Endothelial cell of umbilical vein (primary cell): ENCODE measurements at regions not wholly inside any gene's neighbourhood (a gene's known extent, or its start where the extent isn't known, plus 50 kb on each side); places are given as distances from the start of the nearest gene placed in this dataset.

Experiments used
- BruUV-seq: library from RNA; stranded (reverse); fragments of 400-500 nt; replicated peaks from 2 replicates; lab custom pipeline; 2021; lab: Mats Ljungman, UMichigan
- CTCF ChIA-PET: fragments of 300-600, 350-600 bp; sonication (Branson Sonifier 250); formaldehyde crosslinking; loops from one replicate; lab custom pipeline; 2021; ENCODE audit warnings: antibody characterized with exemption, inconsistent platforms; lab: Charles Lee
- POLR2A ChIA-PET: fragments of 300-600, 350-600 bp; sonication (Branson Sonifier 250); formaldehyde crosslinking; loops from one replicate; lab custom pipeline; 2021; ENCODE audit warnings: antibody characterized with exemption, inconsistent platforms; lab: Charles Lee
- DNase-seq: peaks from one replicate; pipeline ENCODE4 v3.0.0-alpha.2; 2011; ENCODE audit warnings: low read depth, low spot score
- FAIRE-seq: peaks from 2 replicates; lab custom pipeline; 2011; peaks lifted over from hg19 to GRCh38; lab: Jason Lieb, UNC
- H2AFZ ChIP-seq: 2 replicates; pipeline ENCODE4 v1.6.0; 2012; ENCODE audit warnings: low read depth, low read length, control low read depth, inconsistent platforms
- H3K27ac ChIP-seq: 2 replicates; pipeline ENCODE4 v1.5.1; 2011; ENCODE audit warnings: low read depth, mild to moderate bottlenecking, control low read depth, low read length, moderate library complexity; ENCODE audit not compliant: insufficient read depth
- H3K27me3 ChIP-seq, 2 experiments: 2 replicates each; pipeline versions ENCODE4 v1.6.0 to v1.6.1; 2011; ENCODE audit warnings: low read length in 2 of 2, mixed read lengths in 1 of 2; ENCODE audit not compliant: control insufficient read depth in 2 of 2, insufficient read depth in 2 of 2
- H3K36me3 ChIP-seq, 2 experiments: 2 replicates in 1 of 2; 3 replicates in 1 of 2; pipeline ENCODE4 v1.5.1; 2011; ENCODE audit warnings: low read length in 2 of 2, mild to moderate bottlenecking in 1 of 2, moderate library complexity in 1 of 2; ENCODE audit not compliant: control insufficient read depth in 2 of 2, insufficient read depth in 2 of 2; ENCODE audit errors: extremely low read depth in 1 of 2
- H3K4me1 ChIP-seq: 3 replicates; pipeline ENCODE4 v1.5.1; 2011; ENCODE audit warnings: mild to moderate bottlenecking, low read length; ENCODE audit not compliant: control insufficient read depth, insufficient read depth; ENCODE audit errors: extremely low read depth
- H3K4me2 ChIP-seq: 2 replicates; pipeline ENCODE4 v1.6.1; 2011; ENCODE audit warnings: low read length, control low read depth, mixed read lengths; ENCODE audit not compliant: insufficient read depth
- H3K4me3 ChIP-seq, 3 experiments: fragments of 200-600 bp in 1 of 3; sonication (generic), shearing (Covaris generic) in 1 of 3; replicated peaks in 1 of 3; 2 replicates each; pipeline ENCODE4 v1.5.1; 2011 to 2016; ENCODE audit warnings: control low read depth in 3 of 3, low read length in 3 of 3, mild to moderate bottlenecking in 2 of 3, inconsistent platforms in 1 of 3, low read depth in 1 of 3, moderate library complexity in 1 of 3; ENCODE audit not compliant: insufficient read depth in 1 of 3
- H3K79me2 ChIP-seq: 2 replicates; pipeline ENCODE4 v1.6.0; 2012; ENCODE audit warnings: low read length, inconsistent platforms; ENCODE audit not compliant: control insufficient read depth, insufficient read depth
- H3K9ac ChIP-seq: replicated peaks from 2 replicates; pipeline ENCODE3; 2011; ENCODE audit warnings: low read length, control low read depth; ENCODE audit not compliant: insufficient read depth; ENCODE audit errors: extremely low read depth
- H3K9me1 ChIP-seq: replicated peaks from 3 replicates; pipeline ENCODE4 v1.6.0; 2011; ENCODE audit warnings: mild to moderate bottlenecking, low read length; ENCODE audit not compliant: control insufficient read depth, insufficient read depth; ENCODE audit errors: extremely low read depth
- H3K9me3 ChIP-seq: replicated peaks from 2 replicates; pipeline ENCODE4 v1.5.1; 2012; ENCODE audit warnings: low read length, inconsistent platforms; ENCODE audit not compliant: control insufficient read depth, insufficient read depth
- H4K20me1 ChIP-seq: replicated peaks from 2 replicates; pipeline ENCODE3; 2011; ENCODE audit warnings: mild to moderate bottlenecking, low read length; ENCODE audit not compliant: control insufficient read depth, insufficient read depth; ENCODE audit errors: extremely low read depth
- CTCF ChIP-seq, 2 donors: IDR thresholded peaks; 1 replicate in 1 of 2; 2 replicates in 1 of 2; pipeline ENCODE4 v1.5.1; 2011; ENCODE audit warnings: low read length in 2 of 2, mild to moderate bottlenecking in 2 of 2, moderate library complexity in 2 of 2, control low read depth in 1 of 2, inconsistent platforms in 1 of 2, low read depth in 1 of 2; ENCODE audit not compliant: insufficient read depth in 1 of 2; ENCODE audit errors: extremely low read depth in 1 of 2
- FOS ChIP-seq: IDR thresholded peaks from 2 replicates; pipeline ENCODE4 v1.6.1; 2011; ENCODE audit warnings: mild to moderate bottlenecking, low read length, moderate library complexity, borderline replicate concordance; ENCODE audit not compliant: insufficient read depth
- GATA2 ChIP-seq: IDR thresholded peaks from 2 replicates; pipeline ENCODE4 v1.7.0; 2011; ENCODE audit warnings: low read depth, mild to moderate bottlenecking, moderate library complexity, mixed read lengths, low read length; ENCODE audit not compliant: insufficient read length, insufficient read depth
- JUN ChIP-seq: IDR thresholded peaks from 2 replicates; pipeline ENCODE4 v1.6.1; 2011; ENCODE audit warnings: borderline replicate concordance, low read depth; ENCODE audit not compliant: insufficient read length, insufficient read depth
- POLR2AphosphoS5 ChIP-seq: IDR thresholded peaks from 2 replicates; pipeline ENCODE4 v1.6.1; 2012; ENCODE audit warnings: low read depth, mild to moderate bottlenecking, control low read depth, low read length, moderate library complexity; ENCODE audit not compliant: insufficient read depth
- dilution Hi-C: fragments of 300-500 bp; cut with MboI; formaldehyde crosslinking; loops from one replicate; pipeline ENCODE4 v1.15.0; 2019; ENCODE audit warnings: low sequenced_read_pairs; ENCODE audit not compliant: extremely low pct_ligation_motif_present
- intact Hi-C: fragments of 100-400 bp; cut with micrococcal nuclease; formaldehyde crosslinking; loops from one replicate; pipeline ENCODE4 v1.10.0; 2022

- H3K27ac ChIP-seq, result no peak overlapping the region
- intact Hi-C loops (no loop called here), dilution Hi-C loops (no loop called here)
- H3K79me2 ChIP-seq, result no peaks in the 10 kb centered on the region
- H3K27me3 ChIP-seq, result no peaks in the 10 kb centered on the region
- CTCF ChIA-PET, result interaction anchor here (1.2 kb wide), 1 partner anchor 19 kb away, joined by 3 read pairs; no protein-coding TSS in a partner anchor
- FAIRE-seq (peak; percentile 49), DNase-seq (peak; percentile 48)
- no peak overlapping the region for H3K9ac ChIP-seq
- TF ChIP-seq POLR2AphosphoS5 (no peak), FOS (peak; percentile 12)
- H3K9me3 ChIP-seq, result no peaks in the 10 kb centered on the region
- POLR2A ChIA-PET, result no interaction called here
- H3K4me1 ChIP-seq, result no peaks in the 10 kb centered on the region
- no peaks in the 10 kb centered on the region for H3K36me3 ChIP-seq
- no peaks in the 10 kb centered on the region for H3K9me1 ChIP-seq
- no peak overlapping the region for H3K4me3 ChIP-seq
- BruUV-seq, result no TSS peak
- no peaks in the 10 kb centered on the region for H4K20me1 ChIP-seq
- H2AFZ ChIP-seq, result no peak overlapping the region
- H3K4me2 ChIP-seq, result no peak overlapping the region
Measured at GRCh38 chr2:39948016-39948719, 169.1 kb upstream of the THUMPD2 start.

GRCh38 chr2:39947294-39948015, 168.4 kb upstream of the THUMPD2 start:
- H3K4me1 ChIP-seq, result no peaks in the 10 kb centered on the region
- H4K20me1 ChIP-seq, result no peaks in the 10 kb centered on the region
- TF ChIP-seq CTCF (IDR thresholded peaks at IDR 0.05; ENCODE audit: extremely low read depth in 1 of 2, insufficient read depth in 1 of 2, low read depth in 1 of 2, low read length in 2 of 2) (no peak), JUN (peak; percentile 23), GATA2 (peak; percentile 35), POLR2AphosphoS5 (no peak)
- no peak overlapping the region for H3K4me2 ChIP-seq
- H3K9me3 ChIP-seq, result no peaks in the 10 kb centered on the region
- no peak overlapping the region for H3K27ac ChIP-seq
- H3K79me2 ChIP-seq, result no peaks in the 10 kb centered on the region
- H3K4me3 ChIP-seq, result no peak overlapping the region
- BruUV-seq, result no TSS peak
- ChIA-PET POLR2A (no interaction called here), CTCF (no interaction called here)
- no peaks in the 10 kb centered on the region for H3K27me3 ChIP-seq
- no peaks in the 10 kb centered on the region for H3K36me3 ChIP-seq
- dilution Hi-C loops, result no loop called here
- DNase-seq (peak; percentile 51), FAIRE-seq (no peak)
- H2AFZ ChIP-seq, result no peak overlapping the region
- no peak overlapping the region for H3K9ac ChIP-seq
- H3K9me1 ChIP-seq, result no peaks in the 10 kb centered on the region
- intact Hi-C loops, result no loop called here
